ENCODE measurements at regions not wholly inside any gene's neighbourhood (a gene's known extent, or its start where the extent isn't known, plus 50 kb on each side); places are given as distances from the start of the nearest gene placed in this dataset.
"Not testable (repeated sequence)": the region's sequence is repeated elsewhere in the genome, so short reads cannot be mapped to it uniquely, and the experiment has no call there.

GRCh38 chr15:62904041-62904910 is 138.3 kb upstream of the TPM1 start:
- TF ChIP-seq ZNF274 (IDR thresholded peaks at IDR 0.05; ENCODE audit: low read depth, low read length): no peak
- no peak overlapping the region for H3K4me3 ChIP-seq (ENCODE audit: low read length)

GRCh38 chr15:62906627-62907026 is 135.9 kb upstream of the TPM1 start:
- H3K4me3 ChIP-seq (ENCODE audit: low read length): no peak overlapping the region
- TF ChIP-seq ZNF274 (IDR thresholded peaks at IDR 0.05; ENCODE audit: low read depth, low read length): no peak

- no peak overlapping the region for H3K4me3 ChIP-seq (ENCODE audit: low read length)
- TF ChIP-seq ZNF274 (IDR thresholded peaks at IDR 0.05; ENCODE audit: low read depth, low read length): no peak
Observed at GRCh38 chr15:62907275-62907674, 135.3 kb upstream of the TPM1 start.

- H3K4me3 ChIP-seq (ENCODE audit: low read length): not testable (repeated sequence)
Observed at GRCh38 chr15:62908341-62908740, 134.2 kb upstream of the TPM1 start.

GRCh38 chr15:62909257-62909656 is 133.3 kb upstream of the TPM1 start:
- TF ChIP-seq ZNF274 (IDR thresholded peaks at IDR 0.05; ENCODE audit: low read depth, low read length): no peak
- no peak overlapping the region for H3K4me3 ChIP-seq (ENCODE audit: low read length)

- no peak overlapping the region for H3K4me3 ChIP-seq (ENCODE audit: low read length)
- TF ChIP-seq ZNF274 (IDR thresholded peaks at IDR 0.05; ENCODE audit: low read depth, low read length): no peak
Observed at GRCh38 chr15:62912282-62912681, 130.3 kb upstream of the TPM1 start.

- TF ChIP-seq ZNF274 (IDR thresholded peaks at IDR 0.05; ENCODE audit: low read depth, low read length): no peak
- no peak overlapping the region for H3K4me3 ChIP-seq (ENCODE audit: low read length)
Observed at GRCh38 chr15:62912808-62913207, 129.7 kb upstream of the TPM1 start.

- no peak for TF ChIP-seq ZNF274 (IDR thresholded peaks at IDR 0.05; ENCODE audit: low read depth, low read length)
- H3K4me3 ChIP-seq (ENCODE audit: low read length): no peak overlapping the region
Observed at GRCh38 chr15:62913246-62913645, 129.3 kb upstream of the TPM1 start.

GRCh38 chr15:62914461-62915079 is 128.0 kb upstream of the TPM1 start:
- no peak overlapping the region for H3K4me3 ChIP-seq (ENCODE audit: low read length)
- no peak for TF ChIP-seq ZNF274 (IDR thresholded peaks at IDR 0.05; ENCODE audit: low read depth, low read length)

GRCh38 chr15:62920682-62921502 is 121.7 kb upstream of the TPM1 start:
- TF ChIP-seq ZNF274 (IDR thresholded peaks at IDR 0.05; ENCODE audit: low read depth, low read length): no peak

GRCh38 chr15:62922514-62922913 is 120.0 kb upstream of the TPM1 start:
- H3K4me3 ChIP-seq (ENCODE audit: low read length): no peak overlapping the region
- TF ChIP-seq ZNF274 (IDR thresholded peaks at IDR 0.05; ENCODE audit: low read depth, low read length): no peak

More at GRCh38 chr15:62920682-62921502, 121.7 kb upstream of the TPM1 start:
- no peak overlapping the region for H3K4me3 ChIP-seq (ENCODE audit: low read length)

- no peak for TF ChIP-seq ZNF274 (IDR thresholded peaks at IDR 0.05; ENCODE audit: low read depth, low read length)
- H3K4me3 ChIP-seq (ENCODE audit: low read length): no peak overlapping the region
Observed at GRCh38 chr15:62925875-62926274, 116.7 kb upstream of the TPM1 start.

GRCh38 chr15:62927196-62927595 is 115.4 kb upstream of the TPM1 start:
- no peak for TF ChIP-seq ZNF274 (IDR thresholded peaks at IDR 0.05; ENCODE audit: low read depth, low read length)
- H3K4me3 ChIP-seq (ENCODE audit: low read length): no peak overlapping the region

GRCh38 chr15:62927836-62928235 is 114.7 kb upstream of the TPM1 start:
- TF ChIP-seq ZNF274 (IDR thresholded peaks at IDR 0.05; ENCODE audit: low read depth, low read length): no peak
- no peak overlapping the region for H3K4me3 ChIP-seq (ENCODE audit: low read length)
